NT2/D1 (cell line): ENCODE measurements at regions not wholly inside any gene's neighbourhood (a gene's known extent, or its start where the extent isn't known, plus 50 kb on each side); places are given as distances from the start of the nearest gene placed in this dataset.

Experiments used
- SUZ12 ChIP-seq: IDR thresholded peaks from 2 replicates; pipeline ENCODE4 v1.6.1; 2011; ENCODE audit not compliant: insufficient read length, insufficient read depth; ENCODE audit errors: extremely low read depth
- YY1 ChIP-seq: IDR thresholded peaks from 2 replicates; pipeline ENCODE4 v1.6.1; 2011; ENCODE audit not compliant: insufficient read length, insufficient read depth
- ZNF274 ChIP-seq: IDR thresholded peaks from 2 replicates; pipeline ENCODE4 v1.6.1; 2011; ENCODE audit warnings: mild to moderate bottlenecking, low read depth, low read length

- TF ChIP-seq SUZ12 (no peak), ZNF274 (no peak), YY1 (no peak)
Observed at GRCh38 chr2:57448816-57449215, 597.8 kb upstream of the VRK2 start.
